T follicular helper cell (primary cell): ENCODE measurements at regions not wholly inside any gene's neighbourhood (a gene's known extent, or its start where the extent isn't known, plus 50 kb on each side); places are given as distances from the start of the nearest gene placed in this dataset.
A peak's percentile ranks its signal among the peaks of the same experiment; 100 is the strongest.

Experiments used
- DNase-seq: peaks from one replicate; pipeline ENCODE4 v3.0.0-alpha.2; 2020; ENCODE audit warnings: low read depth

GRCh38 chr20:57080796-57081195, 185.6 kb downstream of the BMP7 start:
- no peak for DNase-seq

GRCh38 chr20:57082357-57082945, 184.0 kb downstream of the BMP7 start:
- DNase-seq = no peak

GRCh38 chr20:57083072-57083471, 183.4 kb downstream of the BMP7 start:
- DNase-seq = no peak

- DNase-seq = no peak
These were observed 180.4 kb downstream of the BMP7 start for GRCh38 chr20:57086066-57086465.

- DNase-seq = no peak
These were observed 179.3 kb downstream of the BMP7 start for GRCh38 chr20:57087102-57087501.

GRCh38 chr20:57087705-57088104, 178.7 kb downstream of the BMP7 start:
- DNase-seq = no peak

- no peak for DNase-seq
These were observed 178.0 kb downstream of the BMP7 start for GRCh38 chr20:57088436-57088835.

- peak; percentile 41 for DNase-seq
These were observed 176.7 kb downstream of the BMP7 start for GRCh38 chr20:57089699-57090144.

- no peak for DNase-seq
These were observed 175.6 kb downstream of the BMP7 start for GRCh38 chr20:57090590-57091560.

- no peak for DNase-seq
These were observed 174.7 kb downstream of the BMP7 start for GRCh38 chr20:57091748-57092111.

- DNase-seq = peak; percentile 21
These were observed 174.1 kb downstream of the BMP7 start for GRCh38 chr20:57092112-57092899.

GRCh38 chr20:57092900-57093530, 173.4 kb downstream of the BMP7 start:
- DNase-seq = no peak

- no peak for DNase-seq
These were observed 172.7 kb downstream of the BMP7 start for GRCh38 chr20:57093766-57094165.

GRCh38 chr20:57094252-57094891, 172.1 kb downstream of the BMP7 start:
- DNase-seq = no peak

- DNase-seq = no peak
These were observed 171.4 kb downstream of the BMP7 start for GRCh38 chr20:57094991-57095390.

- no peak for DNase-seq
These were observed 171.0 kb downstream of the BMP7 start for GRCh38 chr20:57095426-57095825.

- DNase-seq = no peak
These were observed 169.1 kb downstream of the BMP7 start for GRCh38 chr20:57097245-57097915.

- DNase-seq = no peak
These were observed 164.3 kb downstream of the BMP7 start for GRCh38 chr20:57102160-57102559.

- DNase-seq = no peak
These were observed 163.9 kb downstream of the BMP7 start for GRCh38 chr20:57102566-57102965.

GRCh38 chr20:57103146-57103800, 163.2 kb downstream of the BMP7 start:
- DNase-seq = no peak
